Keratinocyte (primary cell): ENCODE measurements at regions not wholly inside any gene's neighbourhood (a gene's known extent, or its start where the extent isn't known, plus 50 kb on each side); places are given as distances from the start of the nearest gene placed in this dataset.

Experiments
- DNase-seq: peaks from one replicate; pipeline ENCODE4 v3.0.0-alpha.2; 2011; ENCODE audit warnings: low read depth, missing footprints, low spot score
- FAIRE-seq: peaks from 2 replicates; lab custom pipeline; 2011; peaks lifted over from hg19 to GRCh38; lab: Jason Lieb, UNC
- H2AFZ ChIP-seq: 2 replicates; pipeline ENCODE4 v1.6.0; 2012; ENCODE audit warnings: low read length, control low read depth, inconsistent platforms; ENCODE audit not compliant: control insufficient read depth
- H3K27ac ChIP-seq: 2 replicates; pipeline ENCODE4 v1.5.1; 2011; ENCODE audit warnings: low read length; ENCODE audit not compliant: control insufficient read depth, insufficient read depth
- H3K27me3 ChIP-seq: 3 replicates; pipeline ENCODE4 v1.6.0; 2011; ENCODE audit warnings: low read length; ENCODE audit not compliant: control insufficient read depth, insufficient read depth; ENCODE audit errors: extremely low read depth
- H3K36me3 ChIP-seq, 2 experiments: 2 replicates in 1 of 2; 3 replicates in 1 of 2; pipeline ENCODE4 v1.5.1; 2011; ENCODE audit warnings: low read length in 2 of 2, mild to moderate bottlenecking in 1 of 2; ENCODE audit not compliant: control insufficient read depth in 2 of 2, insufficient read depth in 2 of 2; ENCODE audit errors: extremely low read depth in 1 of 2
- H3K4me1 ChIP-seq: 3 replicates; pipeline ENCODE4 v1.5.1; 2011; ENCODE audit warnings: low read length; ENCODE audit not compliant: control insufficient read depth, insufficient read depth; ENCODE audit errors: extremely low read depth
- H3K4me2 ChIP-seq: 3 replicates; pipeline ENCODE4 v1.6.0; 2011; ENCODE audit warnings: low read depth, low read length; ENCODE audit not compliant: control insufficient read depth, insufficient read depth; ENCODE audit errors: extremely low read depth
- H3K4me3 ChIP-seq, 3 experiments: fragments of 200-600 bp in 1 of 3; sonication (generic) in 1 of 3; 2 replicates in 2 of 3; 3 replicates in 1 of 3; pipeline ENCODE4 v1.5.1; 2011 to 2016; ENCODE audit warnings: low read length in 3 of 3, mild to moderate bottlenecking in 3 of 3, control low read depth in 2 of 3, inconsistent platforms in 1 of 3, low read depth in 1 of 3, mixed read lengths in 1 of 3, mixed run types in 1 of 3, moderate library complexity in 1 of 3; ENCODE audit not compliant: control insufficient read depth in 2 of 3, insufficient read depth in 2 of 3; ENCODE audit errors: extremely low read depth in 1 of 3
- H3K79me2 ChIP-seq: 2 replicates; pipeline ENCODE4 v1.6.0; 2012; ENCODE audit warnings: low read length; ENCODE audit not compliant: control insufficient read depth, insufficient read depth
- H3K9ac ChIP-seq: 3 replicates; pipeline ENCODE4 v1.6.0; 2011; ENCODE audit warnings: low read length; ENCODE audit not compliant: control insufficient read depth, insufficient read depth; ENCODE audit errors: extremely low read depth
- H3K9me1 ChIP-seq: 3 replicates; pipeline ENCODE4 v1.6.0; 2011; ENCODE audit warnings: low read length; ENCODE audit not compliant: control insufficient read depth, insufficient read depth; ENCODE audit errors: extremely low read depth
- H3K9me3 ChIP-seq: 2 replicates; pipeline ENCODE4 v1.5.1; 2012; ENCODE audit warnings: low read depth, low read length; ENCODE audit not compliant: control insufficient read depth
- H4K20me1 ChIP-seq: 3 replicates; pipeline ENCODE4 v1.6.0; 2011; ENCODE audit warnings: low read length; ENCODE audit not compliant: control insufficient read depth, insufficient read depth; ENCODE audit errors: extremely low read depth
- EZH2 ChIP-seq: IDR thresholded peaks from one replicate; pipeline ENCODE4 v1.6.1; 2012; ENCODE audit warnings: inconsistent platforms, mild to moderate bottlenecking, low read length, moderate library complexity
- dilution Hi-C: fragments of 300-500 bp; cut with MboI; formaldehyde crosslinking; loops from one replicate; pipeline ENCODE4 v1.7.0; 2020; ENCODE audit warnings: low sequenced_read_pairs; ENCODE audit not compliant: extremely low pct_ligation_motif_present
- TF ChIP-seq, protein P1 (sequence below), 3 experiments: IDR thresholded peaks in 1 of 3; conservative IDR thresholded peaks in 1 of 3; optimal IDR thresholded peaks in 1 of 3; 2 replicates in 2 of 3; 3 replicates in 1 of 3; pipeline versions ENCODE3 to v1.5.1; 2011; ENCODE audit warnings: low read length in 3 of 3, mild to moderate bottlenecking in 3 of 3, moderate library complexity in 2 of 3, control low read depth in 1 of 3, inconsistent platforms in 1 of 3; ENCODE audit not compliant: insufficient read depth in 2 of 3; ENCODE audit errors: extremely low read depth in 1 of 3

DNA sequence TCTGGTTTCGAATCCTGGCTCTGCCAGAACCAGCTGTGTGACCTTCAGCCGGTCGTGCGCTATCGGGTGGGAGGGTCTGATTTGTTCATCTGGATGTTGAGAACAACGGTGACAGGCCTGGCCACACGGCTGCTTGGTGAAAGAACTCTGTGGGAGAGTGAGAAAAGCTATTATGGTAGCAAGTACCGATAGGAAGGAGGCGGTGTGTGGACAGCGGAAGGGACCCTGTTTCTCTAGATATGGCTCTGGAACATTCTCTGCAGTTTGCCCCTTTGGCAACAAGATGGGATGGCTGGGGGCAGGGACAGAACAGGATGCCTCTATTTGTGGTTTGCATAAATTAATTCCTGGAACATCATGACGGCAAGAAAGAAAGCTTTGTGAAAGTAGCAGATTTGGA is 347.3 kb downstream of the AACS start:
- H2AFZ ChIP-seq = no peak overlapping the region
- FAIRE-seq = no peak
- H3K4me3 ChIP-seq = no peak overlapping the region
- DNase-seq = no peak
- no peak overlapping the region for H3K9ac ChIP-seq
- TF ChIP-seq, protein P1, sequence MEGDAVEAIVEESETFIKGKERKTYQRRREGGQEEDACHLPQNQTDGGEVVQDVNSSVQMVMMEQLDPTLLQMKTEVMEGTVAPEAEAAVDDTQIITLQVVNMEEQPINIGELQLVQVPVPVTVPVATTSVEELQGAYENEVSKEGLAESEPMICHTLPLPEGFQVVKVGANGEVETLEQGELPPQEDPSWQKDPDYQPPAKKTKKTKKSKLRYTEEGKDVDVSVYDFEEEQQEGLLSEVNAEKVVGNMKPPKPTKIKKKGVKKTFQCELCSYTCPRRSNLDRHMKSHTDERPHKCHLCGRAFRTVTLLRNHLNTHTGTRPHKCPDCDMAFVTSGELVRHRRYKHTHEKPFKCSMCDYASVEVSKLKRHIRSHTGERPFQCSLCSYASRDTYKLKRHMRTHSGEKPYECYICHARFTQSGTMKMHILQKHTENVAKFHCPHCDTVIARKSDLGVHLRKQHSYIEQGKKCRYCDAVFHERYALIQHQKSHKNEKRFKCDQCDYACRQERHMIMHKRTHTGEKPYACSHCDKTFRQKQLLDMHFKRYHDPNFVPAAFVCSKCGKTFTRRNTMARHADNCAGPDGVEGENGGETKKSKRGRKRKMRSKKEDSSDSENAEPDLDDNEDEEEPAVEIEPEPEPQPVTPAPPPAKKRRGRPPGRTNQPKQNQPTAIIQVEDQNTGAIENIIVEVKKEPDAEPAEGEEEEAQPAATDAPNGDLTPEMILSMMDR (optimal IDR thresholded peaks at IDR 0.05 in 1 of 3, IDR thresholded peaks at IDR 0.05 in 1 of 3, conservative IDR thresholded peaks at IDR 0.05 in 1 of 3; ENCODE audit: extremely low read depth in 1 of 3, insufficient read depth in 2 of 3, low read length in 3 of 3) = no peak
- no peak for TF ChIP-seq EZH2
- no peaks in the 10 kb centered on the region for H4K20me1 ChIP-seq
- H3K36me3 ChIP-seq = no peaks in the 10 kb centered on the region
- no peaks in the 10 kb centered on the region for H3K9me3 ChIP-seq
- no peaks in the 10 kb centered on the region for H3K27me3 ChIP-seq
- H3K27ac ChIP-seq = no peak overlapping the region
- dilution Hi-C loops = no loop called here
- no peaks in the 10 kb centered on the region for H3K79me2 ChIP-seq
- no peaks in the 10 kb centered on the region for H3K4me1 ChIP-seq
- no peak overlapping the region for H3K4me2 ChIP-seq
- H3K9me1 ChIP-seq = no peaks in the 10 kb centered on the region

DNA sequence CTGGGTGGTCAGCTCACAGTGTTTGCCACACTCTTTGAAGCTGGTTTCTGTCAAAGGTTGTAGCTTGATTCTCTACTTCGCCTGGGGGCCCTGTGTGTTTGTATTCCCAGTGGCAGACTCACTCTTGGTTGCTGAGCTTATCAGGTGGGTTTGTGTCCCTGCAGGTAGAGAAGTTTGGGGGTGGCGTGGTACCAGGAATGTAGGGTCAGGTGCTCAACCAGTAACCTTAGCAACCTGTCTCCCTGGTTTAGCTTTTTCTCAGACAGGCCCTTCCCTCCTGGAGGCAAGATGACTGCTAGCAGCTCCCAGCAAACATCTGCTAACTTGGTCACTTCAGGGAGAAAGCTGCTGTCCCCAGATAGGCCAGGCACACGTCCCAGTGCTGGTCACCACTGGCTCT is 352.2 kb downstream of the AACS start:
- no peak for DNase-seq
- no peaks in the 10 kb centered on the region for H3K9me1 ChIP-seq
- no peak overlapping the region for H3K4me2 ChIP-seq
- H3K79me2 ChIP-seq = no peaks in the 10 kb centered on the region
- no peak for FAIRE-seq
- no peaks in the 10 kb centered on the region for H3K4me1 ChIP-seq
- H3K9ac ChIP-seq = no peak overlapping the region
- no peaks in the 10 kb centered on the region for H3K9me3 ChIP-seq
- H2AFZ ChIP-seq = no peak overlapping the region
- H3K27me3 ChIP-seq = no peaks in the 10 kb centered on the region
- dilution Hi-C loops = no loop called here
- H4K20me1 ChIP-seq = no peaks in the 10 kb centered on the region
- no peak overlapping the region for H3K4me3 ChIP-seq
- TF ChIP-seq, protein P1 (optimal IDR thresholded peaks at IDR 0.05 in 1 of 3, IDR thresholded peaks at IDR 0.05 in 1 of 3, conservative IDR thresholded peaks at IDR 0.05 in 1 of 3; ENCODE audit: extremely low read depth in 1 of 3, insufficient read depth in 2 of 3, low read length in 3 of 3) = no peak
- TF ChIP-seq EZH2 = no peak
- no peak overlapping the region for H3K27ac ChIP-seq
- H3K36me3 ChIP-seq = no peaks in the 10 kb centered on the region
